Kasumi-1 (cell line): ENCODE measurements at regions not wholly inside any gene's neighbourhood (a gene's known extent, or its start where the extent isn't known, plus 50 kb on each side); places are given as distances from the start of the nearest gene placed in this dataset.

ENCODE experiments used
- DNase-seq, 2 experiments: peaks; one replicate each; lab custom pipeline; 2025; lab: John Stamatoyannopoulos, UW

- no peak for DNase-seq
Observed at GRCh38 chr6:39992861-39993622, 58.8 kb upstream of the MOCS1 start.
